ENCODE measurements at regions not wholly inside any gene's neighbourhood (a gene's known extent, or its start where the extent isn't known, plus 50 kb on each side); places are given as distances from the start of the nearest gene placed in this dataset.

- no peak for TF ChIP-seq CTCF (IDR thresholded peaks at IDR 0.05; ENCODE audit: poor library complexity)
- no peak for TF ChIP-seq EZH2phosphoT487 (IDR thresholded peaks at IDR 0.05; ENCODE audit: low read depth, severe bottlenecking, unreplicated experiment)
These were observed 54.9 kb upstream of the PLEKHG1 start for GRCh38 chr6:150544793-150545192.

Measured in hepatocyte (in vitro differentiated cells).